GM19240 (cell line): ENCODE measurements at regions not wholly inside any gene's neighbourhood (a gene's known extent, or its start where the extent isn't known, plus 50 kb on each side); places are given as distances from the start of the nearest gene placed in this dataset.

Experiments used
- DNase-seq: peaks from one replicate; pipeline ENCODE4 v3.0.0; 2011; ENCODE audit warnings: low spot score; ENCODE audit not compliant: insufficient read length

DNA sequence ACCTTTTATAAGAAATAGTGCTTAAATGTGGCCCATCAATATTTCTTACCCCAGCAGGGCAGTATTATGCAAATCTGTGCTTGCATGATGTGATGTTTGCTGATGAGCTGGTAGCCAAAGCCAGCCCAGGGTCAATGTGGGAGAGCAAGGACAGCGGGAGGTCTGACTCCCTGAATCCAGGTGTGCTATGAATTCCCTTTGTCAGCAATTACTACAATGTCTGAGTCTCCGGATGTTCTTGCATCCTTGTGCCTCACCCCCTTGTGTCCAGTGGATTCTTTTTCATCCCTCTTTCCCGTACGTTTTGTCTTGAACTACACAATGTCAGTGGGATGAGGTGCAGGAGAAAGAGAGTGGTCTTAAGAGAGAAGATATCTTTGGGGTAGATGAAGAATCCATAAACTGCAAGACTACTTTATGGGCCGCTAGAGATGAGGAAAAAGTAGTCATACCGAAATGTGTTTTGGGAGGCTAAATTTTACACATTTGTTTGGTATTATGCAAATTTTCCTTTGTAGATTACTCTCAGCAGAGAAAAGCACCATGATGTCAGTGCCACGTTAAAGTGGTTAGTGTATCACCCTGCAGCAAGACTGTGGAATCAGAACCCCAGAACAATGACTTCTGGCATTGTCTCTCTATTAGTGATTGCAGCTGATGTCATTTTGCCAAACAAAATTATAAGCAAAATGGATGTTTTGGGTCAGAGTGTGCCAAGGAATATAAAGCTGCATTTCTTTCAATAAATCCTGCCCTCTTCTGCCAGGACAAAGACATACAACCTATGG is 53.5 kb upstream of the TSHZ3 start:
- no peak for DNase-seq

DNA sequence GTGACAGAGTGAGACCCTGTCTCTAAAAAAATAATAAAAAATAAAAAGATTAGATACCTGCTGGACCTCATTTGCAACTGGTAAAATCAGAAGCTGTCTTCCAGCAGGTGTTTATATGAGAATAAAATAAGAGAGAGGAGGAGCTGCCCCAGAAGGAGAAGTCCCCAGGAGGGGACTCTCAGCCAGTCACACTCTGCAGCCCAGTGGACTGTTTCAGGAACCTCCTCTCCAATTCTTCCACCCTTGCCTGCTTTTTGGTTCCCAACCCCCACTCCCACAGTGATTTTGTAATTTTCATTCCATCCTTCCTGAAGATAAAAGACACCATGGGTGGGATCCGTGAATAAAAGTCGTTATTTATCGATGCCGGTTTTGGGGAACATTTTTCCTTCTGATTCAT is 56.9 kb upstream of the TSHZ3 start:
- no peak for DNase-seq

DNA sequence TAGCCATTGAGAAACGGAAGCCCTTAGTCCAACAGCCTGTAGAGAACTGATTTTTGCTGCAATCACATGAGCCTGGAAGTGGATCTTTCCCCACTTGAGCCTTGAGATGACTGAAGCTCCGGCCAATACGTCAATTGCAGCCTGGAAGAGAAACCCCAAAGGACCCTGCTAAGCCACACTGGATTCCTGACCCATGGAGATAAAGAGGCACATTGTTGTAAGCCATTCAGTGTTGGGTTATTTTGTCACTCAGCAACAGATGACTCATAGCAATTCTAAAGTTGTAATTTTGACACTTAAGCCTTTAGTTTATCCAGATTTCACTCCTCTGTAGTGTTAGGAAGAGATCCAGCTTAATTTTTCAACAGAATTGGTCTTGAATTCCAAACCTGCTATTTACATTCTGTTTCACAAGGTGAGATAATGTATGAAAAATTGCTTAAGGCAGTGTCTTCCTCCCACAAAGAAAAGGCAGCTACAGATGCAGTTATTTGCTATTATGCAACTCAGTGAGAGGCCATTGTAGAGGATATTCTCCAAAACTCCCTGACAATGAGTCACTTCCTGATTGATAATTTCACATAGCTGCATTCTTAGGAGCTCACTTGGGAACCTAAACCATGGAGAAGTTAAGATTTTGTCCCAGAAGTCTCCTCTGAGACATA is 59.4 kb upstream of the TSHZ3 start:
- DNase-seq, result no peak

DNA sequence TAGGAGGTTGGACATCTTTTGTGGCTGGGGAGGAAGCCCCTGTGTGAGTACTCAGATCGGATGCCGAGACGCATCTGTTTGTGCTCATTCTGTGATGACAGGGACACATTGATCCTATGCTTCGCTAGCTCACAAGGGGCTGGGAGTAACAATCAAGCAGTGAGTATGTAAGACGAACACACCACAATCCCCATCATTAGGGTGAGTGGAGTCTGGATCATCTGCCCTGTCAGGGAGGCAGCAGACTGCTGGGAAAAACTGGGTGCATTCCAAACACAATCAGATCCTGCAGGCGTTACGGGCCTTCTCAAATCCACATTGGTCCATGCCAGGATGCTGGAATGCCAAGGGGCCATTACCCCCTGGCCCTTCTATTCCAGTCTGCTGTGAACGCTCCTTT is 64.1 kb upstream of the TSHZ3 start:
- DNase-seq, result no peak

DNA sequence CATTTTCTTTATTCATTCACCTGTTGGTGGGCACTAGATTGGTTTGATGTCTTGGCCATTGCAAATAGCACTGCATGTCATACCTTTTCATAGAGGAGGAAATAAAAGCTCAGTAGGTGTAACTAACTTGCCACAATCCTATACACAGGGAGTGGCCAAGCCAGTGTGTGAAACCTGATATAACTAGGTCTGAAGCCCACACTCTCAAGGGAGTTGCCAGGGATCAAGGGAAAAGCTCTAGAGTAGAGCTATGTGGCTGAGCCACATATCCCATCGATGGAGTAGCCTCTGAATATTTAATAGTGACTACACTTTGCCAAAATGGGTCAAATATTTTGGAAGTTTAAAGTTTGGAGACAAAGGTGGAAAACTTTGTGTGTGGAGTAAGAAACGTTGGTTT is 66.1 kb upstream of the TSHZ3 start:
- no peak for DNase-seq

DNA sequence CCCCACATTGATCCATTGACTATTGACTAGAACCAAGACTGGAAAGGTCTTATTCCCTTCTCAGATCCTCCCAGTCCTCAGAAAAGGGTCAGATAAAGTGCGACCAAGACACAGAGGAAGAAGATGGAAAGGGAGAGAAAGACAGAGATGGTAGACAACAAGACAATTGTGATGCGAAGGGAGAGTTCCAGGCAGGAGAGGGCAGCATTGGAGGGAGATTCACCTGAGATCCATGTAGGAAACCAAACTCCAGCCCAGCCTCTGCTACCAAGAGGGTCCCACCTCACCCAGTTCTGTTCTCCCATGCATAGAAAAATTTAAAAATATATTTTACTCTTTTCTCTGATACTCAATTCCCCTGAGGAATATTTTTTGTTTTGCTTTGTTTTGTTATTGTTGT is 67.3 kb upstream of the TSHZ3 start:
- no peak for DNase-seq

DNA sequence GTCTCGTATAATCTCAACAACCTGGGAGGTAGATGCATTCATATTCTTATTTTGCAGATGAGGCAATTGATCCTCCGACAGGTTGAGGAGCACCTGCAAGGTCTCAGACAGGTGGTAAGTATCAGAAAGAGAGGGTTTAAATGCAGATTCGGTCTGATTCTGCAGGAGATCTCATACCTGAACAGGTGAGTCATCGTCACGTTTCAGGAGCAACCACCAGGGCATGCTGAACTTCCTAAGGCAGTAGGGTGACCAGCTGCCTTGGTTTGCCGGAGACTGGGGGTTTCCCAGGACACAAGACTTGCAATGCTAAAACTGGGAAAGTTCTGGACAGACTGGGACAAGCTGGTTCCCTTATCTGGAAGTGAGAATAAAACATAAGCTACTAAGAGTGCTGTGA is 68.8 kb upstream of the TSHZ3 start:
- no peak for DNase-seq

DNA sequence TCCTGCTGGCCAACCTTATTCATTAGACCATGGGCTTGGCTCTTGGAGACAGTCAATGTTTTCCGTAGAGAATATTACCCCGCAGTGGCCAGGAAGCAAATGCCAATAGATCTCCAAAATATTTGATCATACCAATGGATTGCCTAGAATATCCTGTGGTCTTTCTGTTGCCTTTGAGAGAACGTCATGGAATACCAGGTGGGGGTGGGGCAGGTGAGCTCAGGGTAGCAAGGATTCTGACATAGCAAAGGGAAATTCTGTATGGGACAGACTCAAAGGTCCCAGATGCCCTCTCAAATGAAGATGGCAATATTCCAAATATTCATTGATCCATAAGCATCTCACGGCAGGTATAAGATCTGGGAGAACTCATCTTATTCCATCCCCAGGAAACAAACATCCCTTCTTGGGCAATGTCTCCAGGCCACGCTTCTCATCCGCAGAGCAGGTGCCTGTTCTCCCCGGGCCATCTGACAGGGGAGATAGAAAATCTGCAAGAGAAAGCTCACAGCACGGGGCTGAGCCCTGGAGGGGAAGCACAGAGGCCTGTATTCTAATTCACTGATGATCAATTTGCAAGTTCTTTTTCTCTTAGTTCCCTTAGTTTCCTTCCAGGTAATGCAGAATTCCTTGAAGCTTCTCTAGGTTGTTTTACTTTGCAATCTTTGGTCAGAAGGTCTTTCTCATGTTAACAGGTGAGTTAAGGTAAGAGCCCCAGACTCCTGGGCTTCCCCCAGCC is 69.6 kb upstream of the TSHZ3 start:
- no peak for DNase-seq

DNA sequence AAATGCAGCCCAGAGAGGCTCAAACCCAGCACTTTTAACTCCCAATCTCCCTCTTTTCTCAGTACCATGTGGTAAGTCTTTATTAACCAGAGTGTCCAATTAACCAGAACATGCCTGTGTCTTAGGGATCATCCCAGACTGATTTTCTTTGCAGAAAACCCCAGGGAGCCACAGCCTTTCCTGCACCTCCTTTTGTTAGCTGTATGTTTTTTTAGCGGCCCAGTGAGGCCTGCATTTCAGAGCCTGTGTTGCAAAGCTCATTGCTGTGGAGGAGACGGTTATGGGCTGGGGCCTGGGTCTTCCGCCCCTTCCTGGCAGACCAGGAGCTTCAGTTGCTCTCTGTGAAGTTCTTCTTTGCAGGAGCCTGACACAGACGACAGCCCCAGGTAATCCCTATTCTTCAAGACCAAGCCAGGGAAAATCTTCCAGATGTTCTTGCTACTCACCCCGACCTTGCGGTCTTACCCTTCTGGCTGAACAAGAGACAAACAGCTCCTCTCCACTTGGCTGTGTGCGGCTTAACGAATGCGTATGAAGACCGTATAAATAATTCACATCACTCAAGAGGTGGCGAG is 70.7 kb upstream of the TSHZ3 start:
- DNase-seq, result no peak

DNA sequence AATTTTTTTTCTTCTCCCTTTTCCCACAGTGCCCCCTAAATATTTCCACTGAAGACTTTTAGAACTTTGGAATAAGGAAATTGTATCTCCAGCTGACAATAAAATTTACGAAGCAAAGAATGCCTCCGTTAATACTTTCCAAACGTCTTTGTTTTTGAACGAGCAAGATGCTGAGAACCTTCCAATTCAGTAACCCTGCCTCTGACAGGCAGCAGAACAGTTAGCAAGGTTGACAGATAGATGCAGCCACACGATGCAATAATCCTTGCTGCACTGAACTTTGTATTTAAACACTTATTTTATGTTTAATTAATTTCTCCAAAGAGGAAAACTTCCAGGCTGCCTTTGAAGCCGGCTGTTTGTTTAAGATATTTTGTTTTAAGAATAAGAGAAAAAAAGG is 71.8 kb upstream of the TSHZ3 start:
- no peak for DNase-seq

DNA sequence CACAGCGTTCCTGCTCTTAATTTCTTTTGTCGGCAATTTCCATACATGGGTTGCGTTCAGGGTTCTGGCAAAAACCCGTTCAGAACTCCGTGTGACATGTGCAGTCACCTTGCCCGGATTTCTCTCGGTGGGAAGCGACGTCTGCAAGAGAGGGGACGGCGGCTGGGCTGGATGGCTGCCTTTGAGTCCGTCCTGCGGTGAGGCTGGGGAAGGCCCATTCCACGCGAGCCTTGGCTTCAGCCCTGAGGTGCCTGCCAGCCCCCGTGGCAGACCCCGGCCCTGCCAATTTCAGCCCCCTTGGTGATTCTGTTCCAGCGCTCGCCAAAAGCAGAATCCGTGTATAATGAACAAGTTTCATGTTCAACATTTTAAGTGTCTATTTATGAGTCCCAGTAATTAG is 72.6 kb upstream of the TSHZ3 start:
- no peak for DNase-seq

DNA sequence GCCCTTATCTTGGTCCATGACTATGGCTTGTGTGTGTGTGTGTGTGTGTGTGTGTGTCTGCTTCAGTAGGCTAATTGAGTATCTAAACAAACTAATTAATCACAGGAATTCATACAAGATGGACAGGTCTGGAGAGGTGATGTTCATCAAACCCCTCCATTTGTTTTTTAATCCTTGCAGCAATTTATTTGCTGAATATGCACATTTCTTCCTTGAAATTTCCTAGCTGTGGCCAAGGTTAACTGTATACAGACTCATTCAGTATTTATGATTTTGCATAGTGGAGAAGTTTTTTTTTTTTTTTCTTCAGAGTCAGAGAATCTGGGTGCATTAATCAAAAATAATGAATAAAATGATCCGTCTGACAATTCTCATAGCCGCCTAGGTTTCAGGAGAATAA is 74.7 kb upstream of the TSHZ3 start:
- no peak for DNase-seq

DNA sequence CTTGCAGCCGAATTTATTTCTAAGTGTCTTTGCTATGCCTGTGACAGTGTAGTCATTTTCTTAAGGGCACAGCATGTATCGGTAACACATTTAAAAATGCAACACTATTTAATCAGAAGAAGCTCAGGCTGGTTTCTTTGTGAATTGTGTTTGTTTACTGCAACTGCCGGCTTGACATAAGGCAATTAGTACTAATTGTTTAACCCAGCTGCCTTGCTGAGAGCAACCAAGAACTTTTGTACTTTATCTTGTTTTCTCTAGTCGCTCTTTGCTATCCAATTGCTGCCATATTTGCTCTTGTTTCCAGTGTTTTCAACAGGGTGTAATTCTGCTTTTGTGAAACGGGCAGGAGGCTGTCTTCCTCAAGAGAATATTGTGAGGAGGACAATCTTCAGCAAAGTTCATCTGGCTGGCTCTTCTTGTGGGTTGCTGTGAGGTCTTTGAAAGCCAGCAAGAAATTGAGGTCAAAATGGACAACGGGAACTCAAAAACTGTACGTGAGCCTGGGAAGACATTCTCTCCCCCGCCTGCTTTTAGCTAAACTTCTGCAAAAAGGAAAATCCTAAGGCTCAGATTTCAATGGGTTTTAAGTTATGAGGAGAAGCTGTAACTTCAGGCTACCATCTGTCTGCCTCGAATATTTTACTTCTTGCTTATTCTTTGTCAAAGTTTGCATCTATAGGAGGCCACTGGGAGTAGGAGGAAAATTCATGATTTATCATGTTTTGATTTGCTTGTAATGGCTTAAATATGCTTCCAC is 75.8 kb upstream of the TSHZ3 start:
- no peak for DNase-seq

DNA sequence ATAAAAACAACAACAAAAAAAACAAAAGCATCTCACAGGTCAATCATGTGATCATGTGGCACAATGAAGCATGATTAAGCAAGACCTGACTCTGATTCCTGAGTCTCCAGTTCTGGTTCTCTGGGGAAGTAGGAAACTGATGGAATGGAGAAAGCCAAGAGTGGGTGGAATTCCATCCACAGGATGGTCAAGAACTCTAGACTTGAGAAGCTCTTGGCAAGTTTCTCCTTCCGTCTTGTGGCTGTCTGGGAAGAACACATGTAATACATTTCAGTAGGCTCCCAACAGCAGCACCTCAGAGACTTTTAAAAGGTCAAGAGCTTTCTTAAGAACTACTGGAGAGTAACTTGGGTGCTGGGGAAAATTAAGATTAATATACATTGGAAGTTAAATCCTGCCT is 78.6 kb upstream of the TSHZ3 start:
- DNase-seq, result no peak

DNA sequence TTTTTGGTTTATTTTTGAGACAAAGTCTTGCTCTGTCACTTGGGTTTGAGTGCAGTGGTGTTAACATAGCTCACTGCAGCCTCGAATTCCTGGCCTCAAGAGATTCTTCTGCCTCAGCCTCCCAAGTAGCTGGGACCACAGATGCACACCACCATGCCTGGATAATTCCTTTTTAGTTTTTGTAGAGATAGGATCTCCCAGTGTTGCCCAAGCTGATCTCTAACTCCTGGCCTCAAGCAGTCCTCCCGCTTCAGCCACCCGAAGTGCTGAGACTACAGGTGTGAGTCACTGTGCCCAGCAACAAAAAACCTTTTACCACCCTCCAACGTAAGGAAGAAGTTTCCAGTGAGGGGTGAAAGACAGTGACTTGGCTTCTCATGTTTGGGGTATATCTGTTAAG is 81.1 kb upstream of the TSHZ3 start:
- no peak for DNase-seq

DNA sequence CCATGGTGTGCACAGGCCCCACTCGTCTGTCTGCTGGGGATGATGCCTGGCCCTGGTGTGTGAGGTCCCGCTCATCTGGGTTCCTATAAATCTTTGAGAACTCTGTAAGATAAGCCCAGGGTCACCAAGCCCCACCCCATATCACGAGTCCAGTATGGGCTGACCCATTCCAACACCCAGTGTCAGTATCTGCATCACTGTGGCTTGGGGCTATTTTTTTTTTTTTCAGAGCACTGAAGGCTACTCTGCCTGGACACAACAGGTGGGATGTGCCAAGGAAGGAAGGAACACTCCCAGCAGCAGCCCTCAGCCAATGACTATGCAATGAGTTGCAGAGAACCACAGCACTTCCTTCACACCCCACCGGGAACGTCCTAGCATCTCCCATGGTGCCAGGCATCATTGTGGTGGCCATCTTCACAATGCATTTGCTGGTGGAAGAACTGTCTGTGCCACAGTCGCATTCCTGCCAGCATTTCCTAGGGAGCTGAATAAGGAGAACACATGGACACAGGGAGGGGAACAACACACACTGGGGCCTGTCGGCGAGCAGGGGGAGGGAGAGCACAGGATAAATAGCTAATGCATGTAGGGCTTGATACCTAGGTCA is 83.1 kb upstream of the TSHZ3 start:
- DNase-seq, result no peak

DNA sequence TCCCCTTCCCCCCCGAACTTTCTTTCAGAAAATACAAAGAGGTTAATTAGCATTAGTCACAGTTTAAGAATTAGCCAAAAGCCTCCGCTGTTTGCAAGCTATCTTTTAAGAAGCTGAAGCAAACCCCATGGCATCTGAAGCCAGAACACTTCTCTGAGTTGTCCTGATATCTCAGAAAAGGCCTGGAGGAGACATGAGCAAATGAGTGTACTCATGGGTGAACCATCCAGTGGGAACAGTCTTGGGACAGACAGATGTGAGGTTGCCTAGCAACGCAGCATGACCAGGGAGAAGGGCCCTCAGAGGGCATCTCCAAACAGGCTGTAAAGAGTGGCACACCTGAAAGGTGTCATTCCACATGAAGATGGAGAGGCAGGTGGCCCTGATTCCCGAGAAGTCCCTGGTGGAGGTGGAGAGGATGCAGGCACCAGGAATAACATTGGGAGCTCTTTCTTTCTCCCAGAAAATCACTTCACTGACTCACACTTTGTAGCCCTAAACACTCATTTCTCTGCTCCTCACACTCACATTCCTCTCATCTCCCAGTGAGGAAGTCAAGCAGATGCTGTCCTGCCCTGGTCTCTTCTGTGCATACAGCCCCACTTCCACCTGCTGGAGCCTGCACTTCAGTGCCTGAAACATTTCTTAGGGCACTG is 87.0 kb upstream of the TSHZ3 start:
- DNase-seq, result no peak

DNA sequence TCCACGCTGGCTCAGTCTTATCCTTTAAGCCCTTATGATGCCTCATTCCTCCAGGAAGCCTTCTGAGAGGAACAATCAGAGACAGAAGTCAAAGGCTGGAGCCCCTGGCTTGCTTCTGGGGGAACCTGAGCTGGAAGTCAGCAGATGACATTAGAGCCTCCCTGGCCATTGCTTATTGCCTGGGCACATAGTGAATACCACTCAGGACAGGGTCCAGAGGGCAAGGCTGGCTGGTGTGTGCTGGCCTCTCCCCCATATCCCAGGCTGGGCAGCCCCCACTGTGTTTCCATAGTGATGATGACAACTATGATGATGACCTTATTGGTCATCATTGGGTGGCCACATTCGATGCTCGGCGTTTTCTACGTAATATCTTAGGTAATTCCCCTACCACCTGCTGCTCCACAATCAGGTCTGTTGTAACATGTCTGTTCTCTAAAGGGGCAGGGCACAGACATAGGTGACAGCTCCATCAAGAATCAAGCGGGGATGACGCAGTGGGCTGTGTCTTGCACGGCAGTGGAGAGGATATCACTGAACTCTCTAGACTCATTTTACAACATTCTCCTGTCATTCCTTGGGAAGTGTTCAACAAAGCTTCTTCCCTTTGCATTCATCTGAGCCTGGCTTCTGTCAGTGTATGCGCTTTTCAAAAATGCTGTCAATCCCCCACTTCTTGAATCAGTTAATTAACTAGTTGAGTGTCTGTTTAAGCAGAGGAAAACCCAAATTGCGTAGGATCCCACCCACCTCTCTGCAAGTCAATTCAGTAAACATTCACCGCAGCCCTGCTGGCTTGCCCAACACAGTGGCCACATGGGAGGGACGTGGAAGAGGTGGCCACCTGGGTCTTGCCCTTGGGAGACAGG is 89.4 kb upstream of the TSHZ3 start:
- no peak for DNase-seq

DNA sequence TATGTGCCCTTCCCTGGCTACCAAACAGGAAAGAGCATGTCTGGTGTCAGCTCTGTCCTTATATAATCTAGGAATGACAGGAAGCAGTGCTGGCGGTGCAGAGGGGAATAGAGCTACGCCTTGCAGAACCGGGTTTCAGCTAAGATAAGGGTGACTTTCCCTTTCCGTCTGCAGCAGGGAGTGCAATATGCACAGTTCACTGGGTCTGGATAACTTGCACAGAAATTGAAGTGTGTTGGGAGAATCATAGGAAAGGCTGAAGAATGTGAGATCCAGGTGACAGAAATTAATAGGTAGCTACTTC is 90.0 kb upstream of the TSHZ3 start:
- DNase-seq, result no peak

DNA sequence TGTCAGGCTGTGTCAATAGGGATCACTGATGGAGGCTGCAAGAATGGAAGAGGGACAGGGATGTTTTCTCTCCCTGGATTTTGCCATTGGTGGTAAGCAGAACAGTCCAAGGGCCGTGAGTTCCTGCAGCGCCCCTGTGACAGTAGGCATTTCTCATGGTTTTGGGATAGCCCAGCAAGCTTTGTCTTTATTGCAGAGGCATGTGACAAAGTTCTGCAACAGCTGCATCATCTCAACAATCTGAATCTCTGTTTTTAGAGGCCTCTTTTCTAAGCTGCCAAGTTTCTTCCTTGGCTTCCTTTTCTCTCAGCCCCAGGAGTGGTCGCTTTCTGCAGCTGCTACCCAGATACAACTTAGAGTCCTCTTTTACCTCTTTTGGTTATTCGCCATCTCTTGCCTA is 95.7 kb upstream of the TSHZ3 start:
- no peak for DNase-seq
